HG03457 (cell line): ENCODE measurements at regions not wholly inside any gene's neighbourhood (a gene's known extent, or its start where the extent isn't known, plus 50 kb on each side); places are given as distances from the start of the nearest gene placed in this dataset.
"Not testable (repeated sequence)": the region's sequence is repeated elsewhere in the genome, so short reads cannot be mapped to it uniquely, and the experiment has no call there.

Experiments used
- ATAC-seq: cut with Tn5 transposase; IDR thresholded peaks from one replicate; pipeline ENCODE4 v1.9.1; 2021; ENCODE audit warnings: moderate number of reproducible peaks; ENCODE audit not compliant: unreplicated experiment

GRCh38 chr21:15932726-15933125 lies 202.9 kb downstream of the USP25 start:
- no peak for ATAC-seq

DNA sequence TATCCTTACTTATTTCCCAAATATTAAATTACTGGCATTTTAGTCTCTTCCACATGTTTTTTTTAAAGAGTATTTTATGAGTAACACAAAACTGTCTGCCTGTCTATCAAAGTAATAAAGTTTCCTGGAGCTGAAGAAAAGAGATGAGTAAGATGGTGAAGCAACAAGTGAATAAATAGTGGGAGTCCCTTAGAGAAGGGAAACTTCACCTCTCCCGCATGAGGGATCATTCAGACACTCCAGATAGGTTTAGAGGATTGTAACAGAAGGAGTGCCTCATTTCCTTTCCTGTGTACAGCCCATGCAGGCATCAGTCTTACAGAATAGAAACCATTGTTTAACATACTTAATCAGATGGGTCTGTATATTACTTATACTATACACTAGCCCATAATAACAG lies 205.7 kb downstream of the USP25 start:
- no peak for ATAC-seq

DNA sequence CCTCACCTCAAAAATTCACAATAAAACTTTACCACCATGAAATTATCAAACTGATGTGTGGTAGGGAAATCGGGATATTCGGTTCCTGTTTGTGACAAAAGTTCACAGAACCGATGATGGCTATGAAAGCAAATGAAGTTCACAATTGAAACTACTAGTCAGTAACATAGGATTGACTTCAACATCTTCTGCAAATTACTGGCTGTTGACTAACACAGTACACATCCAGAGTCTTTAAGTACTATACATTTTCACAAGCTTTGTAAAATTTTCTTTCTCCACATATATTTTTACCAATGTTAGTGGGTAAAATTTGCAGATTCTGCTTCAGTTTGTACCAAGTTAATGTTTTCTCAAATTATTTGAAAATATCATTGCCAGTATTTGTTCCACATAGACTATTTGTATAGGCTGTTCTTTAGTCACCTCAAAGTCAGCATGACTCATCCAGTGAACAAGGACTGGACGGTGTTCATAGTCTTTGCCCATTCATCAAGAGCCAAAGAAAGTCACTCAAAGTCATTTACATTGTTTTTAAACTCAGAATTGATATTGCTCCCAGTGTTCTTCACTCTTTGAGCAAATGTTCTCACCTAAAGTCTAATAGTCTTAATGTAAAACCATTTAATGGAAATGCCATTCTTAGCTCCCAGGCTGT lies 213.4 kb downstream of the USP25 start:
- no peak for ATAC-seq

- ATAC-seq, result no peak
These were observed 217.9 kb downstream of the USP25 start for GRCh38 chr21:15947677-15948076.

GRCh38 chr21:15953551-15954116 lies 223.9 kb downstream of the USP25 start:
- no peak for ATAC-seq

GRCh38 chr21:15964236-15964855 lies 234.6 kb downstream of the USP25 start:
- ATAC-seq, result no peak

GRCh38 chr21:15966231-15966630 lies 236.4 kb downstream of the USP25 start:
- ATAC-seq, result no peak

DNA sequence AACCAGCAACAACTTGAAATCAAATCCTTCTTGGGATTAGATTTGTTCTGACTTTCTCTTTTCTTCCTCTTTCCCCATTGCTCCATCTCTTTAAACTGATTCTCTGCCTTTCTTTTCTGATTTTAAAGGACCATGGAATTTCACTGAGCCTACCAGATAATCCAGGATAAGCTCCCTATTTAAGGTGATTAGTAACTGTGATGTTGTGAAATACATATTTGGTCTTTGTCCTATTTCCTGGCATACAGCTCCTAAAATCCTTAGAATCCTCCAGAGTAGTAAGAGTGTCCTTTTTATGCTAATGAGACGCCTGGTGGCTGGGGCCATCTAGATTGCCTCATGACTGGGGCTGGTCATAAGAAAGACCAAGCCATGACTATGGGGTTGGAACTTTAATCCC lies 236.9 kb downstream of the USP25 start:
- ATAC-seq, result no peak

- ATAC-seq, result no peak
These were observed 237.9 kb downstream of the USP25 start for GRCh38 chr21:15967661-15968060.

GRCh38 chr21:15968776-15969310 lies 239.1 kb downstream of the USP25 start:
- no peak for ATAC-seq

DNA sequence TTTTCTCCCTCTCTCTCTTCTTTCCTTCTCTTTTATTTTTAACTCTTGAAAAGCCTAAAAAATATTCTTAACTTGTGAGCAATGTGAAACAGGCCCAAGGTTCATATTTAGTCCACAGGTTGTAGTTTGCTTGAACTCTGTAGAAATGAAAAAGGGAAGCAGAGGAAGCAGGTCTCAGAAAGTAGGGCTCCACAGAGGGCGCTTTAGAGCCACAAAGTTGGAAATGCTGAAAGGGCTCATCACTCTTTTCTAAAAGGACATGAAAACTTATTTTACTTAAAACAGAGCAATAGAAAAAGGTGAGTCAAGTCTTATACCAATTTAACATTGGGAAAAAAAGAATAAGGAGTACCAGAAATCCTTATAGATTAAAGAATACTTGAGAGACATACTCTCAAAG lies 247.0 kb downstream of the USP25 start:
- no peak for ATAC-seq

DNA sequence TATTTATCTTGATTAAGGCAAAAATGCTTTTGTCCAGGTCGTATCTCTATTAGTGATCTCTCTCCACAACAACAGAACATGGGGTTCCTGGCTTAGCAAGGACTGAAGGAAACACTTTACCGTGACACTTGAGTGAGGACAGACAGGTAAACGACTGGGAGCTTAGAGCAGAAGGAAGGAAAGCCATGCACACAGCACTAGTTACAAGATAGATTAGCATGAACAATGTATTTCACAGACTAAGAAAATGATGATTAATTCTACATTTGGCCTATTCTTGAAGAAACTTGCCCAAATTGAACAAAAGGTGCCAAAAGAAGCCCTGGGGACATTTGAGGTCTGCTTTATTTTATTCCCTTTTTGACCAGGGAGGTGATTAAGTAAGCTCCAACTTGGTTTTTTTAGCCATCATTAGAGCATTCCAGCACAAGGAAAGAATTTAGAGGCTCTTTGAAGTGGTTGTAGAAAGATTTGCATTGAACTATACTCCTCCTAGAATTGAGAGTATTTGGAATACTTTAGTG lies 248.5 kb downstream of the USP25 start:
- ATAC-seq, result no peak

DNA sequence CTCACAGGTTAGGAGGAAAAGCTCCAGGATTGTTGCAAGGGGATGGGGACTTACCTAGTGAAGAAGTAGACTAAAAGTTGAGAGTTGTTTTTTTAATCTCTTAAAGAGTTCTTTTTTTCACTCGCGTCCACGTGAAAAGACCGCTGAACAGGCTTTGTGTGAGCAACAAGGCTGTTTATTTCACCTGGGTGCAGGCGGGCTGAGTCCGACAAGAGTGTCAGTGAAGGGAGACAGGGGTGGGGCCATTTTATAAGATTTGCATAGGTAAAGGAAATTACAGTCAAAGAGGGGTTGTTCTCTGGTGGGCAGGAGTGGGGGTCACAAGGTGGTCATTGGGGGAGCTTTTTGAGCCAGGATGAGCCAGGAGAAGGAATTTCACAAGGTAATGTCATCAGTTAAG lies 249.7 kb downstream of the USP25 start:
- ATAC-seq, result not testable (repeated sequence)

- no peak for ATAC-seq
These were observed 256.5 kb downstream of the USP25 start for GRCh38 chr21:15986277-15986676.

DNA sequence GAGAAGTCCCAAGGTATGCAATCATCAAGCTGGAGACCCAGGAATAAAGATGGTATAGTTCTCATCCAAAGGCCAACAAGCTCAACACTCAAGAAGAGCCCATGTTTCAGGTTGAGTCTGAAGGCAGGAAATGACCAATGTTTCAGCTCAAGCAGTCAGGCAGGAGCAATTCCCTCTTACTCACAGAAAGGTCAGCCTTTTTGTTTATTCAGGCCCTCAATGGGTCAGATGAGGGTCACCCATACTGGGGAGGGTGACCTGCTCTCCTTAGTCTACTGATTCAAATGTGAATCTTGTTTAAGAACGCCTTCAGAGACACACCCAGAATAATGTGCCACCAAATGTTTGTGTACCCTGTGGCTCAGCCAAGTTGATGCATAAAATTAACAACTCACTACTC lies 262.4 kb downstream of the USP25 start:
- no peak for ATAC-seq

- ATAC-seq, result no peak
These were observed 264.2 kb downstream of the USP25 start for GRCh38 chr21:15993951-15994350.

- ATAC-seq, result no peak
These were observed 270.0 kb downstream of the USP25 start for GRCh38 chr21:15999741-16000140.

DNA sequence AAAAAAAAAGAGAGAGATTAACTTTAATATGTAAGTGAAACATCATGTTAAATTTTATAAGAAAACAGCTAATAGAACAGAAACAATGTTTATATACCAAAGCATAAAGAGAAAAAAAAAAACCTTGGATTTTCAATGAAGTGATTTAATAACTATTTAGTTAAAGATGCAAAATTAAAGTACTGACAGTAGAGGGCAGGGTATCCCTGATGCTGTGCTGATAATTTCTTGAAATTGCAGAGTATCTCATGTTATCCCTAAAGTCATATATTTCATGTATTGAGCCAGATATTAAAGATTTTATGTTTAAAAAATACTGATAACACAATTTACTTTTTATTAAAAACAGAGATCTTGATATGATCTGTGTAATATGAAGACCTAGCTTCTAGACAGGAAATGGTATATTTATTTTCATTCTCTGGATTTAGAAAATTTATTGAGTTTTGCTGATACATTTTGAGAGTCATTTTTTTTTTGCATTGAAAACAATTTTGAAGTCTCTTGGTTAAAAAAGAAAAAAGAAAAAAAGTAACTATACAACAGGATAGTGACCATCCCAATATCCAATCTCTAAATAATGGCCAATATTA lies 273.2 kb downstream of the USP25 start:
- no peak for ATAC-seq

DNA sequence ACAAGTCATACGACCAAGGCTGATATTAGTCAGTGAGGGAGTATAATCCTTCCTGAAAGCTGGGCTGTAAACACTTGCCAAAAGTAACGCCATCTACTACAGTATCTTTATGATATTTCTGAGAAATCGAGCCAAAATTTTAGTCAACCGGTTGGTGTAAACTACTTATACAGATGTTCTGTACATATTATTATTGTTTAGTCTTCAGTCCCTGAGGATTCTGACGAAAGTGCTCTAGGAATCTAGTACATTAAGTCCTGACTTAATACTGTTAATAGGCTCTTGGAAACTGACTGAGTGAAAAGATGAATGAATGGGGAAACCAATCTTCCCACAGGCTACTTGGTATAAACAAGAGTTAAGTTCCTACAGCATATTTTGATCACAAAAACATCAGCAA lies 274.3 kb downstream of the USP25 start:
- ATAC-seq, result no peak

GRCh38 chr21:16004523-16004922 lies 274.7 kb downstream of the USP25 start:
- no peak for ATAC-seq

DNA sequence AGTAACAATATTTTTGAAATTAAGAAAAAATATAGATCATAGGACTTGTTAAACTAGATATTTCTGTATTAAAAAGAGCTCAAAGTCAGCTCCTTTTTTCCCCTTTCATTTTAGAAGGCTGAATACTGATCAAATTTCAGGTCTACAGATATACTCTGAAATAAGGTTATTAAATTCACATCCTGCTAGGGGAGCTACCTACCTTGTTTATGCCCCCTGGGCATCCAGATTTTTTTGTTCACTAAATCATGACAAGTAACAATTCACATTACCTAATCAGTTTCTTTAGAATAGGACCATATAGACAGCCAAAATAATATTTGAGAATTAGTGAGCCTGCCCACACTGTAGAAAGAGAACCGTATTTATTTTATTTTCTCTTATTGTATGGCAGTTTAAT lies 276.2 kb downstream of the USP25 start:
- ATAC-seq, result no peak

DNA sequence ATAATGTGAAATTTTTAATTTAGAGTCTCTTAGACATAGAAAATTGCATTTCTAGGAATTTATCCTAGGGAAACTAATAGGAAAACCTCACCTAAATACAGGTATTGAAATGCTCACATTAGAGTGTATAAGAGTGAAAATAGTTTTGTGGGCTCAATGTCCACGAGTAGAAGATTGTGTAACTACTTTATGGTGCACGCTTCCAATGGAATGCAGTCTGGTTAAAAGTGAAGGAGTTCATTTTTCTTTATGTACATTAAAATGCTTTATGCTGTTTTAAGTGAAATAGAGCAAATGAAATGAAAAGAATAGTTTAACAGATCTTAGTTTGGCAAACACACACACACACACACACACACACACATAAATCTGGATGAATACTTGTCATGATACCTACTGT lies 278.2 kb downstream of the USP25 start:
- ATAC-seq, result no peak
